G401 (cell line): ENCODE measurements at regions not wholly inside any gene's neighbourhood (a gene's known extent, or its start where the extent isn't known, plus 50 kb on each side); places are given as distances from the start of the nearest gene placed in this dataset.
"Not testable (repeated sequence)": the region's sequence is repeated elsewhere in the genome, so short reads cannot be mapped to it uniquely, and the experiment has no call there.

Source experiments
- DNase-seq: peaks from one replicate; pipeline ENCODE4 v3.0.0-alpha.2; 2015; ENCODE audit warnings: low spot score
- in situ Hi-C: cut with HindIII; loops from 2 replicates; pipeline ENCODE4 v1.10.0; 2016; ENCODE audit warnings: low sequenced_read_pairs, mixed read lengths

DNA sequence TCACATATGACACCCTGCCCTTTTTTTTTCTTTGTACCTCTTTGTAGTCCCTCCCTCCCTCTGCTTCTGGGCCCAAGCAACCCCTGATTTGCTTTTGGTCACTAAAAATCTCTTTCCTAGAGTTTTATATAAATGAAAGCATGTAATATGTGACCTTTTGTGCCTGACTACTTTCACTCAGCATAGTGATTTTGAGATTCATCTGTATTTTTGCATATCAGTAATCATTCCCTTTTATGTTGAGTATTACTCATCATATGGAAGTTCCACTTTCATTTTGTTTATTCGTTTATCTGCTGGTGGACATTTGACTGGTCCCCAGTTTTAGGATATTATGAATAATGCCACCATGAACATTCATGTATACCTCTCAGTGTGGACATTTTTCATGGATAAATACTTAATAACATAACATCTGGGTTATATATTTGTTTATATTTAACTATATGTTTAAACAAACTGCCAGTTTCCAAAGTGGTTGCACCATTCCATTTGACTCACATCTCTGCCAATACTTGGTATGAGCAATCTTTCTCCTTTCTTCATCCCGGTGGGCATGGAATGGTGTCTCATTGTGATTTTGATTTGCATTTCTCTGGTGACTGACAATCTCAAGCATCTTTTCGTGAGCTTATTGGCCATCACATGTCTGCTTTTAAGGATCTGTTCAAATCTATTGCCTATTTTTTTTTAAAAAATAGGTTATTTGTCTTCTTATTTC, 115.7 kb upstream of the S1PR3 start:
- DNase-seq = no peak
- in situ Hi-C loops = no loop called here

DNA sequence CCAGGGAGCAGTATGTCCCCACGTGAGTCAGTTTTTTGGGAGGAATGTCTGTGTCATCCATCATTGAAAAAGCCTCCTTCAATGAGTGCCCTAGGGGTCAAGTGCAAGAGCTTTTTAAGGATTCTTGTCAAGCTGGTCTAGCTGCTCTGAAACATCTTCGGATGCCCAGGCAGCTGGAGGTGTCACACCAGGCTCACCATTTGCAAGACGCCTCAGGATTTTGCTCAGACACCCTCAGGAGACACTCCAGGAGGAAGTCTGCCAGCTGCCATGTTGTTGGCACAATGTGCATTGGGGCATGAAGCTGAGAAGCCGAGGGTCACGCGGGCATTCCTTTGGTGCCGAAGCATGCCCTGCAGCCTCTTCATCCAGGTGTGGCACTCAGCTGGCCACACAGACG, 111.1 kb upstream of the S1PR3 start:
- DNase-seq = no peak
- in situ Hi-C loops = no loop called here

DNA sequence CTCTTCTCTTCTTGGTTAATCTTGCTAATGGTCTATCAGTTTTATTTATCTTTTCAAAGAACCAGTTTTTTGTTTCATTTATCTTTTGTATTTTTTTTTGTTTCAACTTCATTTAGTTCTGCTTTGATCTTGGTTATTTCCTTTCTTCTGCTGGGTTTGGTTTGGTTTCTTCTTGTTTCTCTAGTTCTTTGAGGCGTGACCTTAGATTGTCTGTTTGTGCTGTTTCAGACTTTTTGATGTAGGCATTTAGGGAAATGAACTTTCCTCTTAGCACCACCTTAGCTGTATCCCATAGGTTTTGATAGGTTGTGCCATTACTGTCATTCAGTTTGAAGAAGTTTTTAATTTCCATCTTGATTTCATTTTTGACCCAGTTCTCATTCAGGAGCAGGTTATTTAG, 107.0 kb upstream of the S1PR3 start:
- in situ Hi-C loops, DNase-seq: not testable (repeated sequence)

DNA sequence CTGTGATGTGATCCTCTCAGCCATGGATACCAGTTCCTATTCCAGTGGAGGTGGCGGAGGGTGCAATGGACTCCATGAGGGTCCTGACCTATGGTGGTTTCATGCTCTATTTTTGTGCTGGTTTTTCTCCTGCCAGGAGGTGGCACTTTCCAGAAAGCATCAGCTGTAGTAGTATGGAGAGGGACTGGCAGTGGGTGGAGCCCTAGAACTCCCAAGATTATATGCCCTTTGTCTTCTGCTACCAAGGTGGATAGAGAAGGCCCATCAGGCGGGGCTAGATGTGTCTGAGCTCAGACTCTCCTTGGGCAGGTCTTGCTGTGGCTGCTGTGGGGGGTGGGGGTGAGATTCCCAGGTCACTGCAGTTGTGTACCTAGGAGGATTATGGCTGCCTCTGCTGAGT, 104.5 kb upstream of the S1PR3 start:
- DNase-seq, in situ Hi-C loops: not testable (repeated sequence)

DNA sequence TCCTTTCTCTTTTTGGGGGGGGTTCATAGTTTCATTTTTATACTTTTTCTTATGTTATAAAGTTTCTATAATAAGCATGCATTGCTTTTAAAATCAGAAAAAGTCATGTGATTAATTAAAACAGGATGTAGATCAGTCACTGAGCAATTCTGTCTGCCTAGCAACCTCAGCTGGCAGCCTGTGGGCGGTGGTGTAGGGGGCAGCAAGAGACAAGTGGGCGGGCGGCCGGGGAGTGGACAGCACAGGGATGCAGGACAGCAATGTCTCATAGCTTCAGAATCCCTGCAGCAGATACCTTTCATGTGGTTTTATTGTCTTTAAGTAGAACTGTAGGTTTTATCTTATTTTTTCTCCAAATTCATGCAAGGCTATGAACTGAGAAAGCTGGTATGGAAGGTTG, 101.9 kb upstream of the S1PR3 start:
- no peak for DNase-seq
- in situ Hi-C loops = no loop called here

DNA sequence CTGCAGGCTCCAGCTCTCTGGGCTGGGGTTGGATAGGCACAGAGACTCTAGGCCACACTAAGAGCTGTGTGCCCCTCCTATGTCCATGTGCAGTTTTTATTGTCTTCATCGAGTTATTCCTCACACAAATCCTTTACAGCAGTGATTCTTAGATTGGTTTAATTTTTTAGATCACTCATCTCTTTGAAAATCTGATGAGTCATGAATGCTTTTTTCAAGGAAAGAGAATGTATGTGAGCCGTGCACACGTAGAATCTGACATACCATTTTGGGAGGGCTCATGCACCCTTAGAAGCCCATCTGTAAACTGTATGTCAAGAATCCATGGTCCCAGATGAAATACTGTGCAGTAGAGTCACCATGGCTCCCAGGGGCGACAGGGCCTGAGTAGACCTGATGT, 100.7 kb upstream of the S1PR3 start:
- in situ Hi-C loops = no loop called here

DNA sequence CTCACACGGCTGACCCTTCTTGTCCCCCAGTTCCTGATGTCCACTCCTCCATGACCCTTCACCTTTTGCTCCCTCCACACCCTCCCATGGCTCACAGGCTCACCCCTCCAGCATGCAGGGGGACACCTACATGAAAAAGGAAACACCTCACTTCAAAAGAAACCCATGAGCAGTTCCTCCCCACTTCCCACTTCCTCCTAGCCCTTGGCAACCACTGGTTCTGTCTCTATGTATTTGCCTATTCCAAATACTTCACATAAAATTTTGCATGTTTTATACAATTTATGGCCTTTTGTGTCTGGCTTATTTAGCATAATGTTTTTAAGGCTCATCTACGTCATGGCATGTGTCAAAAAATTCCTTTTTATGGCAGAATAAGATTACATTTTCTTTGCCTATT, 100.2 kb upstream of the S1PR3 start:
- no peak for DNase-seq
- in situ Hi-C loops = no loop called here

More for the DNA sequence above, 100.7 kb upstream of the S1PR3 start:
- no peak for DNase-seq

DNA sequence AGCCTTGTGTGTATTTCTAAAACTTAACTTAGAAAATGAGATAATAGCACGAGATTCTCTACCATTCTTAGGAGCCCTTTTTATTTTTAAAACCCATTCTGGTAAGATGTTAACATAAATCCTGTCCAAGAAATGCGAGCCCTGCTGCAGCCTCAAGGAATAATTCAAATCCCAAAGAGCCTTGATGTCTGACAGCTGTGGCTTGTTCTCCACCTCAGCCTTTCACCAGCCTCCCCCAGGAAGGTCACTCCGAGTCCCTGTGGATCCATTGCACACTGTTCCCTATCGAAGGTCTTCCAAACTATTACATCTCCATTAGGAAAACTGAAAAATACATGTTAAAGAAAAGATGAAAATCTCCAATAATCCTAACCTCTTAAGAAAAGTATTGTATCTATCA, 98.5 kb upstream of the S1PR3 start:
- no peak for DNase-seq
- in situ Hi-C loops = no loop called here

DNA sequence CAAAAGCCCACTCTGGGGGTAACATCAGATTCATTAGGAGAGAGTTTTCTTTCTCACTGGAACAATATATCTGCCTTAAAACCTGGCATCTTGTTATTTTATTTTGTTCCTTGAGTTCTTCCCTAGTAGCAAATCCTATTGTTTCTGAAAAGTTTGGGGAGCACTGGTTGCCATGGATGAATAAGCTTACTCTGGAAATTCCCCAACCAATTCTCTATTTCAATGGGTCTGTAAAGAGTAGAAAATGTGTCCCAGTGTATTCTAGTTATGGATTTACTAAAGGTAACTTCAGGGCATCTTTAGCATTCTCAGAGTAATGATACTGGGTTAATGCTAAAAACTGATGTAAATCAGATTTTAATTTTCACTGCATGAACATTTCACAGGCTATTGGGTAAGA, 94.2 kb upstream of the S1PR3 start:
- in situ Hi-C loops = no loop called here
- no peak for DNase-seq

DNA sequence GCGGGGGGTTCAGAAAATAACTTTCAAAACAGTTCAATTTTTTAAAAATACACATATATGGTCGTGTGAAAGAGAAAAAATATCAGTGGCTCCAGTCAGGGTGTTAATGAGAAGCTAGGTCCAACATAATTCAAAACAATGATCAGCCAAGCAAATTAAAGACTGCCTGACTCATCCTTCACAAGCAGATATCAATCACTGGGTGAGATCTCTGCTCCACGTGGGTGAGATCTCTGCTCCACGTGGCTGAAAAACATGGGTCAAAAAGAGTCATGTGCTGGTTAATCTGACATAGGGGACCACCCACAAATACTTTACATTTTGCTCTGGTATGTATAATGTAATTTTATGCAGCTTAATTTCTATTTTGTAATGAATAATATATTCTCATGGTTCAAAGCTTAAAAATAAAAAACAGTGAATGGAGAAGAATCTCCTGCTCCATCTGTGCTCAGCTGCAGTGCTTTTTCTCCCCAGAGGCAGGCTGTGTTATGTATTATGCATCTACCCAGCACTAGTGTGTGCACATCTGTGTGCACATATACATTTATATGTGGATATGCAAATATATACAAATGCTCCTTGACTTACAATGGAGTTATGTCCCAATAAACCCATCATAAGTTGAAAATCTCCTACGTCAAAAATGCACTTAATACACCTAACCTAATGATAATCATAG, 93.1 kb upstream of the S1PR3 start:
- DNase-seq = no peak
- in situ Hi-C loops = no loop called here

DNA sequence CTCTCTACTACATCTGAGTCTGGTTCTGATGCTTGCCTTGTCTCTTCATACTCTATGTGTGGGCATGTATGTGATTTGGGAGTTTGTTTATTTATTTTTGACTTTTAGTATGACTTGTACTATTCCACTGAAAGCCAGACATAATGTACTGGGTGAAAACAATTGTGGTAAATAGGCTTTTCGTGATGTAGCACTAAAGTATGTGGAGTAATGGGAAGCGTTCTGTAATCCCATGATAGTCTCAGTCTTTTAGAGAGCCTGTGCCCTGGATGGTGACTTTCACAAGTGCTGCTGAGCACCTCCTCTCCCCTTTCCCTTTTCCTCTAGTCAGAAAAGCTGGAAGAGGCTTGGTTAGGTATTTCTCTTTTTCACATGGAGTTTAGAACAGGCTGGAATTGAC, 85.8 kb upstream of the S1PR3 start:
- no peak for DNase-seq
- in situ Hi-C loops = no loop called here

DNA sequence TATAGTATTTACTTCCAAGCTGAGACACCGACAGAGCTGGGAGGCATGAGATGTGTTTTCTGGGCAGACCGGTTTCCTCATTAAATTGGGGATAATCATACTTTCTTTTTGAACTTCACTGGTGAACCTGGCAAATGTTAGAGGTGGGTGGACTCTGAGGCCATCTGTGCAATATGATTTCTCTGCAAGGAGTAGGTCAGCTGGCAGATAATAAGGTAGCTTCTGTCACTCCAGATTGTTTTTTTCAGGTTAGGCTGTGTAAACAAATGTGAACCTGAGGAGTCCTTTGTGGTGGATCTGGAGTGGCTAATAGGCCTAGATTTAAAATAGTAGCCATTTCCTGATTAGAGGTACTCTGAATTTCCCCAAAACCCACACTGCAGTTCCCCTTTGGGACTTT, 75.4 kb upstream of the S1PR3 start:
- DNase-seq = peak; percentile 86
- in situ Hi-C loops = no loop called here

DNA sequence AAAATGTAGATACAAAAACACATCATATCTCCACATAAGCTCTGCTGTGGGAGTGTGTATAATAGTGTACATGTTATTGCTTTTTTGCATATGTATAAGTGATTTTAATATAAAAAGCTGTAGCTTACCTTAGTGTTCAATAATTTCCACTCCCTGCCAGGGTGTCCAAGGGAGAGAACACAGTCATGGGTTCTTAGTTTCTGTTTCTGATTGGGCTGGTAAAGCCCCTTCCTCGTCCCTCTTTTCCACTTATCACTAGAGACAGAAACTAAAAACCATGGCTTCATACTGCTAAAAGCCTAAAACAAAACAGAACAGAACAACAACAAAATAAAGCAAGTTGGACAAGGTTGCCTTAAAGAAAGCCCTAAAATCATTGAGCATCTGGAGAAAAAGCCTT, 74.4 kb upstream of the S1PR3 start:
- in situ Hi-C loops = no loop called here
- DNase-seq = no peak

DNA sequence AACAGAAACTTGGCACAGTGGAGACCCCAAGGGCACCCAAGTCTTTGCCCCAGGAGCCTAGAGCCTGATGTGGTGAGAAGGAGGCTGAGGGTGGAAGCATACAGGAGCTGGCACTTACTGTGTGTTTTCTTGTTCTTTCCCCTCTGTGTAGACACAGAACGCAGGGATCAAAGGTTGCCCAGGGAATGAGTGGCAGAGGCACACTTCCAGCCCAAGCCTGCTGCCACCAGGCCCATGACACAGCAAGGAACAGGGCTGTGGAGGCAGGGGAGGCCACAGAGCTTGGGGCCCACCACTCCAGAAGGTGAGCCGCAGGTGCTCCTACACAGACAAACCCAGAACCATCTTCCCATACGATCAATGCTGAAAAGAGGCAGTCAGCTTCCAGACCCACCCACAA, 73.9 kb upstream of the S1PR3 start:
- in situ Hi-C loops = no loop called here
- no peak for DNase-seq

DNA sequence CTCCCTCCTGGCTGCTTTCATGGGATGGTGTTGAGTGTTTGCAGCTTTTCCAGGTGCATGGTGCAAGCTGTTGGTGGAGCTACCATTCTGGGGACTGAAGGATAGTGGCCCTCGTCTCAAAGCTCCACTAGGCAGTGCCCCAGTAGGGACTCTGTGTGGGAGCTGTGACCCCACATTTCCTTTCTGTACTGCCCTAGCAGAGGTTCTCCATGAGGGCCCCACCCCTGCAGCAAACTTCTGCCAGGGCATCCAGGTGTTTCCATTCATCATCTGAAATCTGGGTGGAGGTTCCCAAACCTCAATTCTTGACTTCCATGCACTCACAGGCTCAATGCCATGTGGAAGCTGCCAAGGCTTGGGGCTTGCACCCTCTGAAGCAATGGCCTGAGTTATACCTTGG, 72.7 kb upstream of the S1PR3 start:
- DNase-seq, in situ Hi-C loops: not testable (repeated sequence)

DNA sequence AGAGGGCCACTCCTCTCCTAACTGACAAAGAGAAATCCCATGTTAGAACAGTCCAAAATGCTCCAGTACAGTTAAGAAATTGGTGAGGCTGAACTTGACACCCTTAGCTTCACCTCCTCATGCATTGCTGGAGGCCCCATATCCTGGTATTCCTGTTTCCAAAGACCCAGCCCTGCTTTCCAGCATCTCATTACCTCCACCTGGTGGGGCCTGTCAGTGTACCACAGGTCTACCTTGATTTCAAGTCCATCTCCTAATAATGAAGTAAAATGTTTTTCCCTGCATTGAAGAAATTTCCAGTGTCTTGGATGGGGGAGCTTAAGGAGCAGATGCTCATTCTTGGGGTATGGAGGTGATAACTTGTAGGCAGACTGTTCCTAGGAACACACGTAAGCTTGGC, 70.6 kb upstream of the S1PR3 start:
- in situ Hi-C loops = no loop called here
- no peak for DNase-seq

DNA sequence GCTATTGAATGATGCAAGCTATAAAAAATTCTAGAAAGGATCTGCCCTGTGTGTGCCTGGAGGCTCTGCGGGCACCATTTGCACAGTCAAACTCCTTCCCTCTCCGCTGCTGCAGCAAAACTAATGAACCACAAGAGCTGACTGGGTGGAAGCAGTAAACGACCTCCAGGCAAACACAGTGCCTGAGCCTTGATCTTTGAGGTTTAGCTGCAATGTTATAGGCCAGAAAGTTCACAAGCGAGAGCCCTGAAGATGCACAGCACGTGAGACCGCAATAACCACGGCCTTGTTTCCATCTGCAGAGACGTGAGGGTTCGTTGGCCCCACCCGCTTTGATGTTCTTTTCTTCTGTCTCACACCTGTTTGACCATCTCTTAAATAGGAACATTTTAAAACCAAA, 69.2 kb upstream of the S1PR3 start:
- DNase-seq = no peak
- in situ Hi-C loops = no loop called here

DNA sequence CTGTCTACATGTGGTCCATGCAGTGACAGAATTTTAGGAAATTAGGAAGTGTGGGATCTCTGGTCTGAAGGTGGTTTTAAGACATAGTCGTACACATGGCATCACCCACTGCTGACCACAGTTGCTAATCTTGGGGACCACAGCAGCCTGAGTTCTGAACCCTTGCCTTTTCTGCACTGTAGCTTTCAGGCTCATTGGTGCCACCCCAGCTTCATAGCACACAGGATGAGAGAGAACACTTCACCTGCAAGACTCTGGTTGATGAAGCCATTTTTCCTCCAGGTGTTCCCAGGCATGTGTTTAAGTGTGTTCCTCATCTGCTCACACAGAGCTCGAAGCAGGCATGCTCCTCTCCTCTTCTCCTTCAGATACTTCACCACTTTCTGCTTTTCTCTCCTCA, 68.2 kb upstream of the S1PR3 start:
- in situ Hi-C loops = no loop called here
- no peak for DNase-seq

DNA sequence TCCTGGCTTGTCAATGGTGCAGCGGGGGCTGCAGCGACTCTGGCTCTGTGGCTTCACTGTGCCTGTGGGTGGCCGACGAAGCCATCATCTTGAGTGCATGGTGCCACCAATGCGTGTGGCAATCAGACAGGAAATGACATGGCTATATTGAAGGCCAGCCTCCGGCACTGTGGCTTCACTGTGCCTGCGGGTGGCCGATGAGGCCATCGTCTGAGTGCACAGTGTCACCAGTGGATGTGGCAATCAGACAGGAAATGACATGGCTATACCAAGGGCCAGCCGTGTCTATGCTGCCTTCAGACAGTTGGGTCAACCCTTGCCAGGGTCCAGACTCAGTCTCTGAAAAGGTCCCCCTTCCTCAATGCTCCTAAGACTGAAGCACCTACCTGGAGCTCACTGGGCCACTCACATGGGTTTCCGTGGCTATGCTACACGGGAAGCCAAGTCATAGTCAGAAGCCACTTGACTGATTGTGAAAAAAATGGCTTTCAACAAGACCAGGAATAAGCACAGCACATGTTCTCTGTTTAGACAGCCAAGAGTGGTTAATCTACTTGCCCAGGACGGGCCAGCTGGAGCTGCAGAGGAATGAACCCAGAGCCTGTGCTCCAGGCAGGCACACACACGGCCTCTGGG, 67.5 kb upstream of the S1PR3 start:
- in situ Hi-C loops = no loop called here
- DNase-seq = no peak

DNA sequence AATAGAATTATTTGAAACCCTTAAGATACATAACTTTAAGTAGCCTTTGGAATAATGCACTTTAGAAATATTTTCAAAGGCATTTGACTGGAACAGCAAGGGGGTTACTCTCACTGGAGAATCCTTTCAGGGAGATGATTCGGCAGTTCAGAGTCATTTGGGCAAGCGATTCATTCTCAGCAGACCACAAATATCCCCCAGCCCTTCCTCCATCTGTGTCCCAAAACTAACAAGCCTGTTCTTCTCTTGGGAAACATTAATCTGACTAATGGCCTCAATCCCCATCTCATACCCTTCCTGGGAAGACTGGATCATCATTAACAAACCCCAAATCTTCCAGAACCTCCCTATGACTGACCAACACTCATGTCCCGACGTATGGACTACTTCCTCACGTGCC, 65.8 kb upstream of the S1PR3 start:
- DNase-seq = no peak
- in situ Hi-C loops = no loop called here
